Dermis microvascular lymphatic vessel endothelial cell (primary cell): ENCODE measurements at regions not wholly inside any gene's neighbourhood (a gene's known extent, or its start where the extent isn't known, plus 50 kb on each side); places are given as distances from the start of the nearest gene placed in this dataset.
"Not testable (repeated sequence)": the region's sequence is repeated elsewhere in the genome, so short reads cannot be mapped to it uniquely, and the experiment has no call there.

Experiments used
- DNase-seq, 2 donors: peaks; one replicate each; pipeline versions ENCODE4 v3.0.0 to v3.0.0-alpha.2; 2010; ENCODE audit warnings: low read depth in 2 of 2

GRCh38 chr11:43123443-43123842 is 188.4 kb upstream of the API5 start:
- no peak for DNase-seq

DNA sequence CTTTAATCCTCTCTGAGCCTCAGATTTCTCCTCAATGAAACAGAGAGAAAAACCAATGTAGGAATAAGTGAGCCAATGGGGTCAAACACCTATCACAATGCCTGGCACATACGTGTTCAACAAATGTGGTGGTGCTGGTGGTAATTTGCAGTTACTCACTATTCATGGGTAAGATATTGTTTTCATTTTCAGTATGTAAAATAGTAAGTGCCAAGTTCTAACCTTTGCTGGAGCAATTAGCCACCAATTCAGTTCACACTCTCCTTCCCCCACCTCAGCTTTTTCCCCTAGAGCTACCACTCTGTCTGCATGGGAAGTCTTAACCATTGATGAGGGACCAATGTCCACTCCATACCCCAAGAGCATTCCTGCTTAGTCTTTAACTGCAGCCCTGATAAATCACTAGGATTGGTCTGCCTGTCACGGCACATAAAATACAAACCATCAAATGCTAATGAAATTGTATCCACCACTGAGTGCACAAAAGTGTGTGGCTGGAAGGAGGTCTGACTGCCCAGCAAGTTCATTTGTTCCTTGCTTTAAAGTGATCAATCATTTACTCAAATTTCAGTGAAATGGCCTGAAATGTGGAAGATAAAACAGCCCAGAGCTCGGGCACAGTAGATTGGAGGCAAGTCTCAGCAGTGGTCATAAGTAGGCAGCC is 187.4 kb upstream of the API5 start:
- no peak for DNase-seq

DNA sequence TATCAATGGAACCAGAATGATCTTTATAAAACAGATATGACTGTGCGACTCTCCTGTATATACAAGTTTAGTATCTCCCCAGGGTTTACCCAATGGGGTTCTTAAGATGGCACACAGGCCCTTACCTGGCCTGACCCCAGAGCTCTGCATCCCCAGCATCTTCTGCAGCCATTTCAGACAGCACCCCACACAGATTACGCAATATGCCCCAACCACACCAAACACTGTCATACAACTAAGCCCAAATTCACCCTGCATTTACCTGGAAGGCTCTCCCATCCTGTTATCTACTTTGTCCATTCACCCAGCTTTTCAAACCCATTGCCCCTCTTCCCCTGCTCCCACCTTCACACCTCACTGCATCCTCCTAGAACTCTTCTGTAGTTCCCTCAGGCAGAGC is 182.5 kb upstream of the API5 start:
- no peak for DNase-seq

- no peak for DNase-seq
These were observed 181.2 kb upstream of the API5 start for GRCh38 chr11:43130616-43131015.

DNA sequence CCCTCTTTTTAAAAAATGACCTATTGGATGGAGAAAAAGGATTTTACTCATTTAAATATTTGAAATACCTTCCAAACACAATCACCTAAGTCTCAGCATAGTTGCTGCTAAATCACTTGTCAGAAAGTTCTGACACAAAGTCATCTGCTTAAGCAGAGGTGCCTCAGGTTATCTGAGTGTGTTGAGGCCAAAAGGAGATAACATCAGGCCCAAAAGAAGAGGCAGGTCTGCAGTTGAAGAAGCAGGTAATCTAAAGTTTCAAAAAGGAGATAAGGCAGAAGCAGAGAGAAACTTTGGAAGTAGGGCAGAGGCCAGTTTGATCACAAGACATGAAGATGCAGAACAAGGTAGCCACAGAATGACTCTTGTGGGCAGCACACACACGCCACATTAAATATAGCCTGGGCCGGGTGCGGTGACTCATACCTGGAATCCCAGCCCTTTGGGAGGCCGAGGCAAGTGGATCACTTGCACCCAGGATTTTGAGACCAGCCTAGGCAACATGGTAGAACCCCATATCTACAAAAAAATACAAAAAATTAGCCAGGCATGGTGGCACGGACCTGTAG is 175.7 kb upstream of the API5 start:
- no peak for DNase-seq

- no peak for DNase-seq
These were observed 173.1 kb upstream of the API5 start for GRCh38 chr11:43138621-43139140.

DNA sequence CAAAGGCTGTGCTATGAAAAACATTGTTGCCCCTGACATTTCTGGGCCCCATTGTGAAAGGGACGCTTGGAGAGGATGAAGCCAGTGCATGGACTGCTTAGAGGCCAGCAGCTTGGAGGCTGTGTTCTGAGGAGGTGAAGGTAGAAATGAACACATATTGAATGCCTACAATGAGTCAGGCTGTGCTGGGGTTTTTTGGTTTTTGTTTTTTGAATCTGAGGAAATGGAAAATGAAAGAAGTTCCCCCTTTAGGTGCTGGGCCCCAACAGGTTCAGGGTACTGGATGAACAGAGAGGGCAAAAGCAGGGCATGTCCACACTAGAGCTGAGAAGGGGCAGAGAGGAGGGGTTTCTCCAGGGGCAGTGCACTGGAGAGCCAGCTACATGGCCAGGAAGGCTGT is 166.1 kb upstream of the API5 start:
- no peak for DNase-seq

DNA sequence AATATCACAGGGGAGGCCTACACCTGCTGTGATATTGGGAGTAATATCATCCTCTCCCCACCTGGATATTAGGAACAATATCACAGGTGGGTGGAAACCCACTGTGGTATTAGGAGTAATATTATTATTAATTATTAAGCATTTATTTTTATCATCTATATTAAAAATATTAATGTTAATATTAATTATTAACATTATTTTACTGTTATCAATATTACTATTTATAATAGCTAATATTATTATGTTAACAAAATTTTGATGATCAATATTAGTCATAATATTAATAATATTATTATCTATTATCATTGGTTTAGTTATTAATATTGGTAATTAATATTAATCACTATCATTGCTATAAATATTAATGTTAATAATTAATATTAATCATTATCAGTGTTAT is 161.1 kb upstream of the API5 start:
- no peak for DNase-seq

GRCh38 chr11:43164831-43165230 is 147.0 kb upstream of the API5 start:
- DNase-seq = no peak

DNA sequence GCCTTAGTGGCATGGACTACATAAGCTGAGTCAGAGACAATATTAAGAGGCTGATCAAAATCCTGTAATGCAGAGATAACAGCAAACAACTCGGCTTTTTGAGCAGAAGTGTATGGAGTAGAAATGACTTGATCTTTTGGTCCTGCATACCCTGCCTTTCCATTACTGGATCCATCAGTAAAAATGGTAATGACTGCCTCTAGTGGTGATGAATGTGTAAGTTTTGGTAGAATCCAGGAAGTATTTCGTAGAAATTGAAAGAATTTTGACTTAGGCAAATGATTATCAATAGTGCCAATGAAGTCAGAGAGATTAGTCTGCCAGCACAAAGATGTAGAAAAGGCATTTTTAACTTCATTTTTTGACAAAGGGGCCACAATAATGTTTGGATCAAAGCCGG is 146.4 kb upstream of the API5 start:
- not testable (repeated sequence) for DNase-seq

DNA sequence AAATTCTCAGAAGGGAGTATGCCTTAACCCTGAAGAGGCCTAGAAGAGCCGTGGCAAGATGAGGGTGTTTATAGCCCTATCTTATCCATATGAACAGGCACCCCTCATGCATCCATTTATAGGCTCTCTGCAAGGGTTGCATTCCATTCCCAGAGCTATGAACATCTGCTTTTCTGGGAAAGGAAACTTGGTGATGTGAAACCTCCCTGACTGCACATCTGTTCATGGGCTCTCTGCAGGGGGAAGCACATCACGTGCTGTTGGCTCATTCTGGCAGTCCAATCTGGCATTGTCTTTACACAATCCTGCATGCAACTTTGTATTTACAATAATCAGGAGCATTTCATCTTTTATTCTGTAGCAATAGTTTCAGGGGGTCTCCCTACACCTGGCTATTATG is 143.6 kb upstream of the API5 start:
- DNase-seq = not testable (repeated sequence)

DNA sequence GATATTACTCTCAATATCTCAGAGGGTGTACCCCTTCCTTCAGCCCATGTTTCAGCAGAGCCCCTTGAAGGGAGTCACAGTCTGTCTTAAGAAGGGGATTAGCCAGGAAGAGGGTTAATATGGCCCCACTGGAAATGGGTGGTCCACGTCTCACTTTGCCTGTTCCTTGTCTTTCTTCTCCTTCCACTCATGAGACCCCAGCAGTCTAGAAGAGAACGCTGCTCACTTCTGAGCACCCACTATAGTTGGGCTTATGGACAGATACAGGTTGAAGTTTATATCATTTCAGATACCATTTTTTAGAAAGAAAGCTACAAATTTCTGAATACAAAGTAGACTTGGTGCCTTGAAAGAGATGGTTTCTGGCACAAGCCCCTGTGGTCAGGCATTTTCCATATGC is 139.3 kb upstream of the API5 start:
- no peak for DNase-seq

GRCh38 chr11:43177975-43178374 is 133.8 kb upstream of the API5 start:
- DNase-seq = no peak

DNA sequence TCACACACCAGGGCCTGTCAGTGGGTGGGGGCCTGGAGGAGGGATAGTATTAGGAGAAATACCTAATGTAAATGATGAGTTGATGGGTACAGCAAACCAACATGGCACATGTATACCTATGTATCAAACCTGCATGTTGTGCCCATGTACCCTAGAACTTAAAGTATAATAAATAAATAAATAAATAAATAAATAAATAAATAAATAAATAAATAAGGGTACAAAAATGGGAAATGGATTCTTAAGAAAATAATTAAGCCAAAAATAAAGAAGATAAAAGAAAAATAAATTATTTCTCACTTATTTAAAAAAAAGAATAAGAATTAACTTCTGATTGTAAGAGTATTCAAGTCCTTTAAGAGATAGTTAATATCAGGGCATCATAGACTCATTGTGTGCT is 117.3 kb upstream of the API5 start:
- not testable (repeated sequence) for DNase-seq

GRCh38 chr11:43197379-43197778 is 114.4 kb upstream of the API5 start:
- DNase-seq = no peak

GRCh38 chr11:43200031-43200430 is 111.8 kb upstream of the API5 start:
- DNase-seq = no peak

DNA sequence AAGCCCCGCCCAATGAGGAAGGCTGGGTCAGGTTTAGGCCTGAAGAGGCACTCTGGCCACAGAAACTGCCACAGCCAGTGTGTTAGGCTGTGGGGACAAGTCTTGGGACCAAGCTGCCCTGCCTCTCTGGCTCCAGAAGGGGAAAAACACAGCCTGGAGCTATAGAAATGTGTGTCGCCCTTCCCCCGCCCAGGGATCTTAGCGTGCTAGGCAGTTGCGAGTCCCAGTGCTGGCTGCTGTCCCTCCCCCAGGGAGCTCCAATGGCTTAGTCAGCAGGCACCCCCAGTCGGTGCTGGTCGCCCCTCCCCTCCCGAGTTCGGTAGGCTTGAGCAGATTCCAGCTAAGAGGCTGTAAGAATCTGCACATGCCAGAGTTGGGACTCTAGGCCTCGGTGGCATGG is 99.5 kb upstream of the API5 start:
- DNase-seq = no peak

GRCh38 chr11:43214471-43214870 is 97.3 kb upstream of the API5 start:
- DNase-seq = no peak

GRCh38 chr11:43217849-43218248 is 93.9 kb upstream of the API5 start:
- no peak for DNase-seq

- DNase-seq = no peak
These were observed 89.6 kb upstream of the API5 start for GRCh38 chr11:43222215-43222614.

DNA sequence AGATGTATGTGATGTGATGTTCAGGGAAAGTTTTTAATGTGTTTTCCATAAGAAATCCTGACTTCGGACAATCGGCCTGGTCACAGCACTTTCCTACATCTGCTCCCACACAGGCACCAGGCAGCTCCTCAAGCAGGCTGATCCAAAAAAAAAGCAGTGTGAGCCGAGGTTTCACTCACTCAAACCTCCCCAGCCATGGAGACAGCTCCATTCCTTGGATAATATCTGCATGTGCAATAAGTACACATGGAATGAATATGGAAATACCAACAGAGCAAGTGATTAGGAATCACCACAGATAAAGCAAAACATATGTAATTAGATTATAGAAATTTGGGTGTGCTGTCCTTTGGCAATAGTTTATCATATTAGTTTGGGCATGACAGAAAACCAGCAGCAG is 88.8 kb upstream of the API5 start:
- DNase-seq = no peak

- no peak for DNase-seq
These were observed 76.9 kb upstream of the API5 start for GRCh38 chr11:43234881-43235280.

GRCh38 chr11:43238341-43238740 is 73.5 kb upstream of the API5 start:
- no peak for DNase-seq

DNA sequence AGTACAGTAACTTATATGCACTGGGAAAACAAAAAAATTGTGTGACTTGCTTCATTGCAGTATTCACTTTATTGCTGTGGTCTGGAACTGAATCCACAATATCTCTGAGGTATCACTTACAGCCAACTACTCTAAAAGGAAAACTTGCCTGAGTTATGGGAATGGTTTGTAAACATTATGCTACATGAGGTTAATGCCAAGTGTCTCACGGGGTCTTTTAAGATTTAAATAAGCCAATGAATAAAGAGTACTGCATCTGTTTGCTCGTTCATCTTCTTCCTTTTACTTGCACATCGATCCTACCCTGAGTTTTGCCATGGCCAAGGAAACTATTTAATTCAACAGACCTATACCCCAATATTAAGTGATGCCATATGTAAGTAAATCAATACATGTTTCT is 72.0 kb upstream of the API5 start:
- DNase-seq = no peak
